Adrenal gland (tissue), 5 donors: ENCODE measurements at regions not wholly inside any gene's neighbourhood (a gene's known extent, or its start where the extent isn't known, plus 50 kb on each side); places are given as distances from the start of the nearest gene placed in this dataset.

Source experiments
- POLR2A ChIP-seq, 2 donors: fragments of 450-650 bp; IDR thresholded peaks; one replicate each; pipeline ENCODE4 v1.6.1; 2017; ENCODE audit warnings: antibody characterized with exemption in 2 of 2, mild to moderate bottlenecking in 2 of 2, moderate library complexity in 1 of 2
- TF ChIP-seq, protein P1 (sequence below), 6 experiments: fragments of 450-650 bp in 4 of 6; fragments of 200-600 bp in 2 of 6; sonication (generic) in 1 of 6; IDR thresholded peaks; 1 replicate in 5 of 6; 2 replicates in 1 of 6; pipeline versions ENCODE4 v1.5.1 to v1.8.0; 2016 to 2021; ENCODE audit warnings: antibody characterized with exemption in 6 of 6, mild to moderate bottlenecking in 2 of 6, moderate library complexity in 1 of 6
- donor health status: DM: no; HTN: no; CAD: no.

DNA sequence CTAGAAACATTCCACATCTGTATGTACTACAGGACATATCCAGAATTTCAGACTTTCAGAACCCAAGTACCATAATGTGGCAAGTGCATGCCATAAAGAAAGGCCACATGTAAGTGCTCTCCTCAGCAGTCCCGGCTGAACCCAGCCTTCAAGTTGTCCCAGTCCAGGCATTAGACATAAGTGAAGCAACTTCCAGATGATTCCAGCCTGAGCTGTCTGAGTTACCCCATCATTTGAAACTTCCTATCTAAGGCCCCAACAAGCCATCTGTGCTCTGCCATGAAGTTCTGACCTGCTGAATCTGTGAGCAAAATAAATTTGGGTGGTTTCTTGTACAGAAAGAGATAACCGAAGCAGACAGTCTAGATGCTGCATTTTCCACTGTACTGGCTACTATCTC, 218.8 kb downstream of the IPMK start:
- TF ChIP-seq, protein P1, sequence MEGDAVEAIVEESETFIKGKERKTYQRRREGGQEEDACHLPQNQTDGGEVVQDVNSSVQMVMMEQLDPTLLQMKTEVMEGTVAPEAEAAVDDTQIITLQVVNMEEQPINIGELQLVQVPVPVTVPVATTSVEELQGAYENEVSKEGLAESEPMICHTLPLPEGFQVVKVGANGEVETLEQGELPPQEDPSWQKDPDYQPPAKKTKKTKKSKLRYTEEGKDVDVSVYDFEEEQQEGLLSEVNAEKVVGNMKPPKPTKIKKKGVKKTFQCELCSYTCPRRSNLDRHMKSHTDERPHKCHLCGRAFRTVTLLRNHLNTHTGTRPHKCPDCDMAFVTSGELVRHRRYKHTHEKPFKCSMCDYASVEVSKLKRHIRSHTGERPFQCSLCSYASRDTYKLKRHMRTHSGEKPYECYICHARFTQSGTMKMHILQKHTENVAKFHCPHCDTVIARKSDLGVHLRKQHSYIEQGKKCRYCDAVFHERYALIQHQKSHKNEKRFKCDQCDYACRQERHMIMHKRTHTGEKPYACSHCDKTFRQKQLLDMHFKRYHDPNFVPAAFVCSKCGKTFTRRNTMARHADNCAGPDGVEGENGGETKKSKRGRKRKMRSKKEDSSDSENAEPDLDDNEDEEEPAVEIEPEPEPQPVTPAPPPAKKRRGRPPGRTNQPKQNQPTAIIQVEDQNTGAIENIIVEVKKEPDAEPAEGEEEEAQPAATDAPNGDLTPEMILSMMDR (IDR thresholded peaks at IDR 0.05) = no peak
- TF ChIP-seq POLR2A (IDR thresholded peaks at IDR 0.05) = no peak
